HEK293 (cell line): ENCODE measurements at regions not wholly inside any gene's neighbourhood (a gene's known extent, or its start where the extent isn't known, plus 50 kb on each side); places are given as distances from the start of the nearest gene placed in this dataset.

ENCODE experiments used
- CTCF ChIA-PET: fragments of 350-600 bp; formaldehyde crosslinking; extraction: SDS; loops from one replicate; lab custom pipeline; 2021; ENCODE audit warnings: antibody characterized with exemption; lab: Yijun Ruan, JAX
- POLR2A ChIA-PET: fragments of 300-600 bp; formaldehyde crosslinking; extraction: SDS; loops from one replicate; lab custom pipeline; 2020; ENCODE audit warnings: antibody characterized with exemption, inconsistent platforms; lab: Yijun Ruan, JAX
- H3K27ac ChIP-seq: fragments of 200-500 bp; sonication (Bioruptor generic); 2 replicates; pipeline ENCODE4 v1.5.1; 2014; ENCODE audit warnings: low read depth, low read length, control low read depth, inconsistent platforms; ENCODE audit errors: extremely low read depth
- H3K36me3 ChIP-seq, 2 experiments: fragments of 200-500 bp in 1 of 2; sonication (Bioruptor generic) in 1 of 2; 1 replicate in 1 of 2; 2 replicates in 1 of 2; pipeline ENCODE4 v1.5.1; 2014 to 2017; ENCODE audit warnings: inconsistent platforms in 2 of 2, low read length in 2 of 2; ENCODE audit not compliant: control insufficient read depth in 2 of 2, insufficient read depth in 1 of 2
- H3K4me1 ChIP-seq: fragments of 200-500 bp; sonication (Bioruptor generic); 2 replicates; pipeline ENCODE4 v1.5.1; 2014; ENCODE audit warnings: mild to moderate bottlenecking, low read length, inconsistent platforms; ENCODE audit not compliant: control insufficient read depth, insufficient read depth
- H3K4me3 ChIP-seq: 2 replicates; pipeline ENCODE4 v1.5.1; 2011; ENCODE audit warnings: low read depth, mild to moderate bottlenecking, control low read depth, low read length, moderate library complexity
- H3K9me3 ChIP-seq: fragments of 200-500 bp; sonication (Bioruptor generic); 2 replicates; pipeline ENCODE4 v1.5.1; 2014; ENCODE audit warnings: low read depth, low read length, inconsistent platforms; ENCODE audit not compliant: control insufficient read depth, insufficient read depth
- AEBP2 ChIP-seq: fragments of 450-650 bp; formaldehyde crosslinking; IDR thresholded peaks from 2 replicates; pipeline ENCODE4 v1.5.1; 2016; ENCODE audit warnings: missing biosample characterization, missing genetic modification characterization, borderline replicate concordance
- EGR2 ChIP-seq: fragments of 450-650 bp; formaldehyde crosslinking; IDR thresholded peaks from 2 replicates; pipeline ENCODE4 v1.5.1; 2016; ENCODE audit warnings: low read depth, missing biosample characterization, missing genetic modification characterization
- GFI1B ChIP-seq: fragments of 450-650 bp; formaldehyde crosslinking; IDR thresholded peaks from 2 replicates; pipeline ENCODE4 v1.5.1; 2016; ENCODE audit warnings: missing biosample characterization, missing genetic modification characterization
- KLF1 ChIP-seq: fragments of 450-650 bp; formaldehyde crosslinking; IDR thresholded peaks from 2 replicates; pipeline ENCODE4 v1.5.1; 2016; ENCODE audit warnings: missing biosample characterization, missing genetic modification characterization
- KLF17 ChIP-seq: fragments of 450-650 bp; formaldehyde crosslinking; IDR thresholded peaks from 2 replicates; pipeline ENCODE4 v1.5.1; 2016; ENCODE audit warnings: missing biosample characterization, missing genetic modification characterization
- TSHZ1 ChIP-seq: fragments of 450-650 bp; formaldehyde crosslinking; IDR thresholded peaks from 2 replicates; pipeline ENCODE4 v1.5.1; 2016; ENCODE audit warnings: missing biosample characterization, missing genetic modification characterization, borderline replicate concordance
- ZBTB44 ChIP-seq: fragments of 450-650 bp; IDR thresholded peaks from 2 replicates; pipeline ENCODE4 v1.5.1; 2018; ENCODE audit warnings: missing biosample characterization, mild to moderate bottlenecking, missing genetic modification characterization
- ZFP37 ChIP-seq: fragments of 450-650 bp; formaldehyde crosslinking; IDR thresholded peaks from 2 replicates; pipeline ENCODE4 v1.5.1; 2016; ENCODE audit warnings: missing biosample characterization, missing genetic modification characterization
- ZNF138 ChIP-seq: fragments of 450-650 bp; formaldehyde crosslinking; IDR thresholded peaks from 2 replicates; pipeline ENCODE4 v1.5.1; 2016; ENCODE audit warnings: missing biosample characterization, missing genetic modification characterization, borderline replicate concordance
- ZNF140 ChIP-seq: fragments of 450-650 bp; formaldehyde crosslinking; IDR thresholded peaks from 2 replicates; pipeline ENCODE4 v1.5.1; 2016; ENCODE audit warnings: missing biosample characterization, missing genetic modification characterization
- ZNF391 ChIP-seq: fragments of 450-650 bp; formaldehyde crosslinking; IDR thresholded peaks from 2 replicates; pipeline ENCODE4 v1.5.1; 2016; ENCODE audit warnings: low read depth, missing biosample characterization, missing genetic modification characterization, borderline replicate concordance
- ZNF416 ChIP-seq: fragments of 450-650 bp; formaldehyde crosslinking; IDR thresholded peaks from 2 replicates; pipeline ENCODE4 v1.5.1; 2016; ENCODE audit warnings: missing biosample characterization, missing genetic modification characterization
- ZNF433 ChIP-seq: fragments of 450-650 bp; formaldehyde crosslinking; IDR thresholded peaks from 2 replicates; pipeline ENCODE4 v1.5.1; 2016; ENCODE audit warnings: missing biosample characterization, missing genetic modification characterization, low read depth
- ZNF513 ChIP-seq: fragments of 450-650 bp; IDR thresholded peaks from 2 replicates; pipeline ENCODE4 v1.5.1; 2018; ENCODE audit warnings: missing biosample characterization, missing genetic modification characterization
- ZNF664 ChIP-seq: fragments of 450-650 bp; formaldehyde crosslinking; IDR thresholded peaks from 2 replicates; pipeline ENCODE4 v1.5.1; 2016; ENCODE audit warnings: missing biosample characterization, missing genetic modification characterization
- ZNF677 ChIP-seq: fragments of 450-650 bp; IDR thresholded peaks from 2 replicates; pipeline ENCODE4 v1.5.0; 2018; ENCODE audit warnings: missing biosample characterization, mild to moderate bottlenecking, missing genetic modification characterization, moderate library complexity
- ZNF692 ChIP-seq: fragments of 450-650 bp; formaldehyde crosslinking; IDR thresholded peaks from 2 replicates; pipeline ENCODE4 v1.5.1; 2016; ENCODE audit warnings: missing biosample characterization, missing genetic modification characterization

GRCh38 chr7:22561895-22562593, 62.1 kb upstream of the STEAP1B start:
- peaks cover 19% of the 10 kb centered on the region for H3K4me1 ChIP-seq
- POLR2A ChIA-PET, result no interaction called here
- TF ChIP-seq ZNF433 (tag by site-specific recombination) (no peak), ZNF391 (tag by site-specific recombination) (no peak), EGR2 (peak; percentile 42), ZNF664 (tag by site-specific recombination) (no peak), ZNF513 (tag by site-specific recombination) (peak; percentile 80), ZNF416 (no peak), GFI1B (tag by site-specific recombination) (no peak), ZNF138 (no peak), KLF1 (tag by site-specific recombination) (no peak), AEBP2 (tag by site-specific recombination) (no peak), KLF17 (no peak), ZFP37 (tag by site-specific recombination) (no peak), ZNF677 (no peak), ZNF692 (tag by site-specific recombination) (no peak), ZNF140 (tag by site-specific recombination) (no peak)
- no peaks in the 10 kb centered on the region for H3K36me3 ChIP-seq
- H3K27ac ChIP-seq, result no peak overlapping the region
- H3K4me3 ChIP-seq, result no peak overlapping the region
- CTCF ChIA-PET, result interaction anchor here (0.6 to 9.5 kb wide), 17 partner anchors 21 to 692 kb away, joined by 3 to 149 read pairs (median 4); partner anchors contain the start of gene IL6
- H3K9me3 ChIP-seq, result no peaks in the 10 kb centered on the region

GRCh38 chr7:22561321-22561811, 61.4 kb upstream of the STEAP1B start:
- ChIA-PET POLR2A (interaction anchor here (0.5 to 1.3 kb wide), 2 partner anchors 166 to 260 kb away, joined by 3 to 5 read pairs; partner anchors contain the start of gene IL6), CTCF (interaction anchor here (0.7 to 9.5 kb wide), 19 partner anchors 22 to 693 kb away, joined by 3 to 149 read pairs (median 4); partner anchors contain the start of gene IL6)
- TF ChIP-seq TSHZ1 (tag by site-specific recombination), result no peak
- TF ChIP-seq ZNF677, result no peak
- TF ChIP-seq ZBTB44 (tag by site-specific recombination), result peak; percentile 58; the same call in 1 of the 2 replicates
- TF ChIP-seq ZNF433 (tag by site-specific recombination), result no peak
- Histone ChIP-seq H3K9me3 (no peaks in the 10 kb centered on the region), H3K27ac (peak overlapping the region; percentile 16; the same call in 1 of the 2 replicates), H3K4me1 (peaks cover 19% of the 10 kb centered on the region), H3K4me3 (no peak overlapping the region), H3K36me3 (no peaks in the 10 kb centered on the region)
